HG03439 (cell line): ENCODE measurements at regions not wholly inside any gene's neighbourhood (a gene's known extent, or its start where the extent isn't known, plus 50 kb on each side); places are given as distances from the start of the nearest gene placed in this dataset.
"Not testable (repeated sequence)": the region's sequence is repeated elsewhere in the genome, so short reads cannot be mapped to it uniquely, and the experiment has no call there.

Experiments used
- ATAC-seq: cut with Tn5 transposase; IDR thresholded peaks from one replicate; pipeline ENCODE4 v1.9.1; 2021; ENCODE audit warnings: mild to moderate bottlenecking, moderate library complexity; ENCODE audit not compliant: unreplicated experiment

- no peak for ATAC-seq
Observed at GRCh38 chr5:82719368-82719767, 357.8 kb downstream of the TMEM167A start.

- ATAC-seq = no peak
Observed at GRCh38 chr5:82717738-82718137, 359.5 kb downstream of the TMEM167A start.

- not testable (repeated sequence) for ATAC-seq
Observed at GRCh38 chr5:82714732-82715131, 362.5 kb downstream of the TMEM167A start.

- no peak for ATAC-seq
Observed at GRCh38 chr5:82713811-82714210, 363.4 kb downstream of the TMEM167A start.

GRCh38 chr5:82707741-82708140 is 369.5 kb downstream of the TMEM167A start:
- no peak for ATAC-seq

GRCh38 chr5:82704381-82704780 is 372.8 kb downstream of the TMEM167A start:
- ATAC-seq = no peak

- no peak for ATAC-seq
Observed at GRCh38 chr5:82702046-82702445, 375.1 kb downstream of the TMEM167A start.

- ATAC-seq = no peak
Observed at GRCh38 chr5:82699737-82700136, 377.5 kb downstream of the TMEM167A start.

GRCh38 chr5:82698026-82698425 is 379.2 kb downstream of the TMEM167A start:
- ATAC-seq = no peak

GRCh38 chr5:82694711-82695285 is 382.4 kb downstream of the TMEM167A start:
- ATAC-seq = no peak

GRCh38 chr5:82692826-82693225 is 384.4 kb downstream of the TMEM167A start:
- ATAC-seq = no peak

- no peak for ATAC-seq
Observed at GRCh38 chr5:82684659-82685058, 392.5 kb downstream of the TMEM167A start.

GRCh38 chr5:82684165-82684564 is 393.0 kb downstream of the TMEM167A start:
- ATAC-seq = no peak

GRCh38 chr5:82679660-82680059 is 397.5 kb downstream of the TMEM167A start:
- ATAC-seq = no peak

- ATAC-seq = no peak
Observed at GRCh38 chr5:82676661-82677060, 398.5 kb upstream of the RPS23 start.

- no peak for ATAC-seq
Observed at GRCh38 chr5:82674671-82675070, 396.5 kb upstream of the RPS23 start.

- no peak for ATAC-seq
Observed at GRCh38 chr5:82673057-82673809, 395.1 kb upstream of the RPS23 start.

GRCh38 chr5:82670692-82671091 is 392.5 kb upstream of the RPS23 start:
- ATAC-seq = no peak

GRCh38 chr5:82669720-82670119 is 391.6 kb upstream of the RPS23 start:
- ATAC-seq = no peak

- no peak for ATAC-seq
Observed at GRCh38 chr5:82666312-82666711, 388.2 kb upstream of the RPS23 start.

- no peak for ATAC-seq
Observed at GRCh38 chr5:82664732-82665131, 386.6 kb upstream of the RPS23 start.

GRCh38 chr5:82663225-82663624 is 385.1 kb upstream of the RPS23 start:
- ATAC-seq = no peak

- ATAC-seq = no peak
Observed at GRCh38 chr5:82662340-82662739, 384.2 kb upstream of the RPS23 start.
